LNCAP (cell line): ENCODE measurements at regions not wholly inside any gene's neighbourhood (a gene's known extent, or its start where the extent isn't known, plus 50 kb on each side); places are given as distances from the start of the nearest gene placed in this dataset.

Experiments
- TF ChIP-seq, protein P1 (sequence below): fragments of 450-650 bp; IDR thresholded peaks from 2 replicates; pipeline ENCODE4 v1.5.1; 2017; ENCODE audit warnings: mild to moderate bottlenecking

DNA sequence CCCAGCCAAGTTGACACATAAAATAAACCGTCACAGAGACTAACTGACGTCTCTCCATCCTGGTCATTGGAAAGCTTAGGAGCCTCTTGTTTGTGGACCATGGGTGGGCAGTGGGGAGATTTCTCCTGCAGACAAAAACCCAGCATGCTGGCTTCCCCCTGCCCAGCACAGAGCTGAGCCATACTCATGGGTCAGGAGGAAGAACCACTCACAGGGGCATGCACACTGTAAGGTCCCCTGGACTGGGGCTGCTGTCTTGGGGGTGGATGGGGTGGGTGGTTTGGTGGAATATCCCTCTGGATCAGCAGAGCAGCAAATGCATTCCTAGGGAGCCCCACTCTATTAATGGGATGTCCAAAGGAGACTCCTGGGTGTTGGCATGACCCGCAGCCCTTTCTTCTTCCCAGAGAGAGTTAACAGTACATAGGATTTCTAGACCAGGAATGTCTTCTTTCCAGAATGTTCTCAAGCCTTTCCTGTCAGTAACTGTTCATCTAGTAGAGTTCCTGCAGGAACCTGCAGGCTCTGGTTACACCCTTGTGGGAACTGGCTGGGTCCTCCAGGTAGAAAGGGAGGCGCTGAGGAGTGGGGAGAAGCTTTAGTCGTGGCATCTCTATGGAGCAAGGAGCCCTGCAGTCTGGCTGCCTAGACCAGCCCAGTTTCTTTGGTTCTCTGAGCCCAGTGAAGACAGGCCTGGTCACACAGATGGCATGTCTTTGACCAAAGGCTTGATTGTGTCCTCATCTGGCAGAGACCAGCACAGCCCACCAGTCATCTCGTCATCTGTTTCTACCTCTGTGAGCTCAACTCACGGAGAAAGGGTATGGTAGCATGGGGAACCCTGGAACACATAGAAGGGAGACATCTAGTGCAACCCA, 73.4 kb upstream of the PRR23C start:
- TF ChIP-seq, protein P1, sequence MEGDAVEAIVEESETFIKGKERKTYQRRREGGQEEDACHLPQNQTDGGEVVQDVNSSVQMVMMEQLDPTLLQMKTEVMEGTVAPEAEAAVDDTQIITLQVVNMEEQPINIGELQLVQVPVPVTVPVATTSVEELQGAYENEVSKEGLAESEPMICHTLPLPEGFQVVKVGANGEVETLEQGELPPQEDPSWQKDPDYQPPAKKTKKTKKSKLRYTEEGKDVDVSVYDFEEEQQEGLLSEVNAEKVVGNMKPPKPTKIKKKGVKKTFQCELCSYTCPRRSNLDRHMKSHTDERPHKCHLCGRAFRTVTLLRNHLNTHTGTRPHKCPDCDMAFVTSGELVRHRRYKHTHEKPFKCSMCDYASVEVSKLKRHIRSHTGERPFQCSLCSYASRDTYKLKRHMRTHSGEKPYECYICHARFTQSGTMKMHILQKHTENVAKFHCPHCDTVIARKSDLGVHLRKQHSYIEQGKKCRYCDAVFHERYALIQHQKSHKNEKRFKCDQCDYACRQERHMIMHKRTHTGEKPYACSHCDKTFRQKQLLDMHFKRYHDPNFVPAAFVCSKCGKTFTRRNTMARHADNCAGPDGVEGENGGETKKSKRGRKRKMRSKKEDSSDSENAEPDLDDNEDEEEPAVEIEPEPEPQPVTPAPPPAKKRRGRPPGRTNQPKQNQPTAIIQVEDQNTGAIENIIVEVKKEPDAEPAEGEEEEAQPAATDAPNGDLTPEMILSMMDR, result no peak

DNA sequence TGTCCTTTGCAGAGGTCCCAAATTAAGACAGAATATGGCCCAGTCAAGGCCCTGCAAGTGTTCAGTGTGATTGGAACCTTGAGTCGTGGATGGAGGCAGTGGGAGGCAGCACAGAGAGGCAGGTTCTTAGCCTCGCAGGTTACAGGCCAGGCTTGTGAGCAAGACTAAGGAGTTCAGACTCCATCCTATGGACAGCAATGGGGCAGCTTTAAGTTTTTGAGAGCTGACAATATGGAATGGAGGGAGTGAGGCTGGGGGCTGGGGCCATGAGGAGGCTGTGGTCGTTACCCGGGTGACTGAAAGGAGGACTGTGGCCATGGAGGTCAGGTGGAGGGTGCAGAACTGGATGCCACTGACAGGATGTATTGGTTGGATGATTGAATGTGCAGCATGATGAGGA, 74.1 kb upstream of the PRR23C start:
- TF ChIP-seq, protein P1, result no peak

DNA sequence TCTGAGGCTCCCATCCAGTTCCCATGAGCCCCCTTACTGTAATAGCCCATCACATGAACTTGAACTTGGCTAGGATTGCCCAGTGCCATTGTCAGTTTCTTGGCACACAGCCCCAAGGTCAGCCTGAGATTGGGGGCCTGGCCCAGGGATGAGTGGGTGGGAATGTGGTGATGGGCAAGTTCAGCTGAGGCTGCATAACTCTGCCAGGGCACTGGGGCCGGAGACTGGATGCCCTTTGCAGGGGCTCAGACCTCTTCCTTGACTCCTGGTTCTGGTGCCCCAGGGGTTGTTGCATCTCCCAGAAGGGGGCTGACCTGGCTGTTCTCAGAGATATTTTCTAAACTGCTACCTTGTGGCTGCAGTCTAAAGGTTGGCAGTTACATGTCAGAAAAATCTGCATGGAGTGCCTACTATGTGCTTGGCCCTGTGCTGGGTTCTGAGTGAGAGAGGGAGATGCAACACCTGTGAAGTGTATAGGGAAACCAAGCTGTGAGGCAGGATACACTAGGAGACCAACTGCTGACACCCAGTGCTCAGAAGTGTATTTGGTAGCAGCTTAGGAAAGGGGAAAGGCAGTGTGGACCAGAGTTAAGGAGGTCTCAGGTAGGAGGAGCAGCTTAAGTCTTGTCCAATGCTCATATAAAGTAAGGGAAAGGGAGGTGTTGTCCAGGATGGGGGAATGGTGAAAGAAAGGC, 74.8 kb upstream of the PRR23C start:
- TF ChIP-seq, protein P1, result no peak

DNA sequence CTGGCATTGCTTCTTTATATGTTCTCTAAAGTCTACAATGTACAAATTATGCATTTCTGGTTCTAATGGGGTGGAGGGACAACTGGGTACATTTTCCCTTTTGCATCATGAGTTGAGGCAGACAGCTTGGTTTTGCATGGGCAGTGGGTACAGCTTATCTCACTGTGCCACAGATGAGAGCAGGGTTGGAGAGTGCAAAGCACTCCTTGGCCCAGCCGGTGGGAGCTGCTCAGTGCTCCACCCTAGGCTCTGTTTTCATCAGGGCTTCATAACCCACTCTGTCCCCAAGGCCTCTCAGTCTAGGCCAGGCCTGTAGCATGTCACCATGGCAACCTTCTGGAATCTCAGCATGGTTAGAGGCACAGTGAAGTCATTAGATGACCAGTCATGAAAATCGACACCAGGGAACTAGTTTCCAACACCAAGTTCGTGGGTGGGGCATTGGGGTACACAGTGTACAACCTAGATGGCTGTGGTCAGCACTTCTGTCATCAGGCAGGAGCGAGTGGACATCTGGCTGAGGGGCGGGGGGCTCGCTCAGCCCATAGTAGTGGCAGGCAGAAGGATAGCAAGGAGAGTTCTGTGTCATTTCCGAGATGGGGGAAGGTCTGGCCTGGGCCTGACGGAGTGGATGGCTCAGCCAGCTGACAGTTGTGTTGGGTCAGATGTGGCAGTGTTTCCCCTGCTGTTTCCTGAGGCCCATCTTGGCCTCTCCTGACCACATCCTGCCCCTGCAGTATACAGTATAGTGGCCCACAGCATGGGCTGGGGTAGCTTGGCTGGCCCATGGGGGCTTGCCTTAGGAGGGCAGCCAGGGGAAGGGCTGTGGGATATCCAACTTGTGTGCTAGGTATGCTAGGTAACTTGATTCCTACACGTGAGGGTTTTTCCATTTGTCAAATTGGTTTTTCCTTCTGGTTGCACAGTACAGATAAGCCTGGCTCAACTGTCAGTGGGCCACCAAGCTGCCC, 75.7 kb upstream of the PRR23C start:
- TF ChIP-seq, protein P1, result no peak

DNA sequence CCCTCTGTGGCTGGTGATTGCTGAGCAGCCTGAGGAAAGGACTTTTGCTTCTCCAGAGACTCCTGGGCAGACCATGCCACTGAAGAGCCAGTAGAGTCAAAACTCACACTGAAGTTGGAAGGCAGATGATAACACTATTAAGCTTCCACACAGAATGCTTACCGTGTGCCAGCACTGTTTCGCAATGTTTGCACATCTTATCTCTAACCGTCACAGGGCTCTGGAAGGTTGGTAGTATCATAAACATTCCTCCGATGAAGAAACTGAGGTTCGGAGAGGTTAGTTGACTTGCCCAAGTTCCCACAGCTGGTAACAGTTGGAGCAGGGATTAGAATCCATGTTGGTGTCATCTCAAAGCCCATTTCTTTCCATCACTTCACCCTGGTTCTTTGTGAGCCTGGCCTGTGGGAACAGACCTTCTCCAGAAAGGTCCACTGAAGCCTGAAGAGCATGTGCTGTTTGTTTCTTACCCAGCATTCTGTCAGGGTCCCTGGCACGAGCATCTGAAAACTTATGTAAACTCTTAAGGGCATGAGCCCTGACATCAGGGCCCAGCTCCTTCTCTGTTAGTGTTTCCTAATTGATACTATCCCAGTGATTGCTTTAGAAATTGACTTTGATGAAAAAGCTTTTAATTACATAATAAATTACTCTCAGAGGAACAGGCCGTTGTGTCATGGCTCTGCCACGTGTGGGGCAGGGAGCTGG, 77.0 kb upstream of the PRR23C start:
- TF ChIP-seq, protein P1, result no peak

DNA sequence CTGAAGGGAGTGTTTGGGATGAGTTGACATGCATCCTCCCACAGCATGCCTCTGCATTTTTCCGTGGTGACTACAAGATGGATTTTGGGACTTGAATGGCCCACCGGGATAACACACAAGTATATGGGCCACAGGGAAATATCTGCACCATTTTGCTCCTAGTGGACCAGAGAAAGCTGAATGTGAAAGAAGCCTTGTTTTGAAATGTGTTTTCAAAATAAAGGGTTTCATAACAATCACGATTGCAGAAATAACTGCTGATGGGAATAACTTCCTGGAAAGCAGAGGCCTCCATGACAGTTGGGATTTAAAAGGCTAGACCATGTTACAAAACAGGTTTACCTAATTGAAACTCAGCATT, 77.5 kb upstream of the PRR23C start:
- TF ChIP-seq, protein P1, result no peak

DNA sequence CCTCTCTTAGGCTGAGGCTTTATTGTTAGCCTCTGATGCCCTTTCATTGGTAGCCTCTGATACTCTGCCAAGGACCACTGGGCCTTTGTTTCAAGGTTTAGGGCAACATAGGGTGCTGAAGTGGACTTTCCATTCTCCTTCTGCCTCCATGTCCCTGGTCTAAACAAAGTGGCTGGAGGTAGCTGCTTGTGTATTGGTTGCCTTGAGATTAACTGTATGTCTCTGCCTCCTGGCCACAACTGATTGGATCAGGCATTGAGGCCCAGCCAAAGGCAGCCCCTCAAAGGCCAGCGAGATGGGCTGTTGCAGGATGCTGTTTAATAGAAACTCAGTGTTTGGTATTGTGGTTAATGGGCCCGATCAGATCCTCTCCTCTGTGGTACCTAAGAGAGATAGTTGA, 77.9 kb upstream of the PRR23C start:
- TF ChIP-seq, protein P1, result no peak
